ENCODE measurements at regions not wholly inside any gene's neighbourhood (a gene's known extent, or its start where the extent isn't known, plus 50 kb on each side); places are given as distances from the start of the nearest gene placed in this dataset.
A peak's percentile ranks its signal among the peaks of the same experiment; 100 is the strongest.
"Not testable (repeated sequence)": the region's sequence is repeated elsewhere in the genome, so short reads cannot be mapped to it uniquely, and the experiment has no call there.

- H3K4me3 ChIP-seq = no peak overlapping the region
- DNase-seq (peak in 1 of 2 donors; percentile 16), ATAC-seq (peak in 7 of 8 donors; percentile 32 to 86 (median 69))
- intact Hi-C loops (cut with DNase I) = no loop called here
- H3K9me3 ChIP-seq = peaks cover 0 to 12% (median 0%) of the 10 kb centered on the region in 11 donors
- no peak overlapping the region for H3K27ac ChIP-seq
- H3K27me3 ChIP-seq = no peaks in the 10 kb centered on the region
- no peaks in the 10 kb centered on the region for H3K4me1 ChIP-seq
- whole genome bisulfite sequencing, 2 donors = 70 to 80% methylated on average over 13 of the region's 13 CpGs
- TF ChIP-seq CTCF (IDR thresholded peaks at IDR 0.05) = no peak
- no peaks in the 10 kb centered on the region for H3K36me3 ChIP-seq
Measured at GRCh38 chr10:70985824-70986622, 97.7 kb upstream of the PCBD1 start.

GRCh38 chr10:70986623-70986950, 98.2 kb upstream of the PCBD1 start:
- peaks cover 0 to 12% (median 0%) of the 10 kb centered on the region in 11 donors for H3K9me3 ChIP-seq
- no peak for DNase-seq
- 95 to 97% methylated on average over 7 of the region's 7 CpGs for WGBS, 2 donors
- no peak for TF ChIP-seq CTCF (IDR thresholded peaks at IDR 0.05)
- H3K27ac ChIP-seq = no peak overlapping the region
- no peaks in the 10 kb centered on the region for H3K36me3 ChIP-seq
- no peaks in the 10 kb centered on the region for H3K4me1 ChIP-seq
- ATAC-seq = no peak
- H3K27me3 ChIP-seq = no peaks in the 10 kb centered on the region
- no peak overlapping the region for H3K4me3 ChIP-seq
- intact Hi-C loops (cut with DNase I) = no loop called here

GRCh38 chr10:70987396-70988130, 99.2 kb upstream of the PCBD1 start:
- DNase-seq (no peak), ATAC-seq (no peak)
- WGBS, 2 donors = 88 to 94% methylated on average over 16 of the region's 16 CpGs
- H3K36me3 ChIP-seq = no peaks in the 10 kb centered on the region
- H3K27me3 ChIP-seq = peaks cover 0 to 1% (median 0%) of the 10 kb centered on the region in 7 donors
- intact Hi-C loops (cut with DNase I) = no loop called here
- H3K4me3 ChIP-seq = no peak overlapping the region
- peaks cover 0 to 6% (median 0%) of the 10 kb centered on the region in 11 donors for H3K9me3 ChIP-seq
- no peak overlapping the region for H3K27ac ChIP-seq
- H3K4me1 ChIP-seq = no peaks in the 10 kb centered on the region
- TF ChIP-seq CTCF (IDR thresholded peaks at IDR 0.05) = no peak

GRCh38 chr10:70990156-70990555, 101.8 kb upstream of the PCBD1 start:
- DNase-seq = not testable (repeated sequence)

More at GRCh38 chr10:70990156-70990555, 101.8 kb upstream of the PCBD1 start:
- 71 to 83% methylated on average over 8 of the region's 8 CpGs for WGBS, 2 donors
- peaks cover 0 to 12% (median 0%) of the 10 kb centered on the region in 7 donors for H3K27me3 ChIP-seq
- ATAC-seq; H3K4me1 ChIP-seq; H3K4me3 ChIP-seq; H3K36me3 ChIP-seq; intact Hi-C loops (cut with DNase I); H3K27ac ChIP-seq; H3K9me3 ChIP-seq: not testable (repeated sequence)

Data from heart right ventricle (tissue), 16 donors.